GM12878 (cell line): ENCODE measurements at regions not wholly inside any gene's neighbourhood (a gene's known extent, or its start where the extent isn't known, plus 50 kb on each side); places are given as distances from the start of the nearest gene placed in this dataset.
"Not testable (repeated sequence)": the region's sequence is repeated elsewhere in the genome, so short reads cannot be mapped to it uniquely, and the experiment has no call there.

Experiments used
- BACH1 ChIP-seq: fragments of 450-650 bp; IDR thresholded peaks from 2 replicates; pipeline ENCODE4 v1.6.1; 2017; ENCODE audit warnings: mild to moderate bottlenecking, borderline replicate concordance
- EZH2 ChIP-seq: IDR thresholded peaks from 2 replicates; pipeline ENCODE4 v1.6.1; 2012; ENCODE audit warnings: low read depth, mild to moderate bottlenecking, control low read depth, inconsistent platforms, low read length, borderline replicate concordance; ENCODE audit not compliant: control insufficient read depth
- HDGF ChIP-seq: fragments of 450-650 bp; IDR thresholded peaks from 2 replicates; pipeline ENCODE4 v1.6.1; 2016; ENCODE audit warnings: antibody characterized with exemption
- NFXL1 ChIP-seq: fragments of 450-650 bp; IDR thresholded peaks from 2 replicates; pipeline ENCODE4 v1.6.1; 2017; ENCODE audit warnings: antibody characterized with exemption, mild to moderate bottlenecking, borderline replicate concordance
- POLR2AphosphoS5 ChIP-seq: IDR thresholded peaks from 2 replicates; pipeline ENCODE4 v1.6.1; 2011; ENCODE audit warnings: mild to moderate bottlenecking, low read length, inconsistent platforms
- RAD21 ChIP-seq: IDR thresholded peaks from 2 replicates; pipeline ENCODE4 v1.6.1; 2011; ENCODE audit warnings: mild to moderate bottlenecking, low read depth, low read length, moderate library complexity; ENCODE audit not compliant: insufficient read depth
- RFX5 ChIP-seq: IDR thresholded peaks from 2 replicates; pipeline ENCODE4 v1.6.1; 2011; ENCODE audit warnings: low read depth, low read length, improper control_type of control experiment
- SMC3 ChIP-seq: IDR thresholded peaks from 2 replicates; pipeline ENCODE4 v1.6.1; 2011; ENCODE audit warnings: low read length, improper control_type of control experiment, borderline replicate concordance
- SPI1 ChIP-seq: IDR thresholded peaks from 2 replicates; pipeline ENCODE4 v1.6.1; 2011; ENCODE audit warnings: low read depth, mild to moderate bottlenecking, low read length, moderate library complexity, borderline replicate concordance; ENCODE audit not compliant: insufficient read depth
- ZNF24 ChIP-seq: fragments of 450-650 bp; IDR thresholded peaks from 2 replicates; pipeline ENCODE4 v1.6.1; 2017; ENCODE audit warnings: antibody characterized with exemption, mild to moderate bottlenecking
- ZNF274 ChIP-seq: IDR thresholded peaks from one replicate; pipeline ENCODE4 v1.8.0; 2011; ENCODE audit not compliant: insufficient read length, insufficient read depth
- TF ChIP-seq, protein P1 (sequence below): IDR thresholded peaks from 2 replicates; pipeline ENCODE4 v1.6.1; 2012; ENCODE audit warnings: low read depth, low read length, improper control_type of control experiment
- TF ChIP-seq, protein P2 (sequence below), 3 experiments: IDR thresholded peaks in 2 of 3; conservative IDR thresholded peaks in 1 of 3; 2 replicates each; pipeline ENCODE4 v1.5.1; 2011; ENCODE audit warnings: low read depth in 3 of 3, low read length in 3 of 3, mild to moderate bottlenecking in 3 of 3, control low read depth in 2 of 3, moderate library complexity in 2 of 3, inconsistent platforms in 1 of 3, mixed read lengths in 1 of 3; ENCODE audit not compliant: control insufficient read depth in 2 of 3, insufficient read depth in 1 of 3; ENCODE audit errors: extremely low read depth in 1 of 3
- TF ChIP-seq, protein P3 (sequence below): fragments of 450-650 bp; formaldehyde crosslinking; IDR thresholded peaks from 2 replicates; pipeline ENCODE4 v1.4.0; 2020; ENCODE audit warnings: mild to moderate bottlenecking, moderate library complexity

DNA sequence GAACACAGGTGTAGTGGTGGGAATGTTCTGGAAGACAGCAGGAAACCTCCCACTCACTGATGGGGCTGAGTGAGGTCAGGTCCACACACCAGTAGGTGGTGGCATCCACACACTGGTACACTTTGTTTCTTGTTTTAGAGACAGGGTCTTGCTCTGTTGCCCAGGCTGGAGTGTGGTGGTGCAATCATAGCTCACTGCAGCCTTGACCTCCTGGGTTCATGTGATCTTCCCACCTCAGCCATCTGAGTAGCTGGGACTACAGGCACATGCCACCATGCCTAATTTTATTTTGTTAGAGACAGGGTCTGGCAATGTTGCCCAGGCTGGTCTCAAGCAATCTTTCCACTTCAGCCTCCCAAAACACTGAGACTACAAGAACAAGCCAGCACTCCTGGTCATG is 140.9 kb downstream of the TBC1D2B start:
- not testable (repeated sequence) for TF ChIP-seq HDGF, POLR2AphosphoS5, ZNF24, RAD21, NFXL1, SPI1, EZH2, BACH1, RFX5, SMC3, ZNF274
- TF ChIP-seq, protein P1, sequence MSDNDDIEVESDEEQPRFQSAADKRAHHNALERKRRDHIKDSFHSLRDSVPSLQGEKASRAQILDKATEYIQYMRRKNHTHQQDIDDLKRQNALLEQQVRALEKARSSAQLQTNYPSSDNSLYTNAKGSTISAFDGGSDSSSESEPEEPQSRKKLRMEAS: not testable (repeated sequence)
- TF ChIP-seq, protein P2, sequence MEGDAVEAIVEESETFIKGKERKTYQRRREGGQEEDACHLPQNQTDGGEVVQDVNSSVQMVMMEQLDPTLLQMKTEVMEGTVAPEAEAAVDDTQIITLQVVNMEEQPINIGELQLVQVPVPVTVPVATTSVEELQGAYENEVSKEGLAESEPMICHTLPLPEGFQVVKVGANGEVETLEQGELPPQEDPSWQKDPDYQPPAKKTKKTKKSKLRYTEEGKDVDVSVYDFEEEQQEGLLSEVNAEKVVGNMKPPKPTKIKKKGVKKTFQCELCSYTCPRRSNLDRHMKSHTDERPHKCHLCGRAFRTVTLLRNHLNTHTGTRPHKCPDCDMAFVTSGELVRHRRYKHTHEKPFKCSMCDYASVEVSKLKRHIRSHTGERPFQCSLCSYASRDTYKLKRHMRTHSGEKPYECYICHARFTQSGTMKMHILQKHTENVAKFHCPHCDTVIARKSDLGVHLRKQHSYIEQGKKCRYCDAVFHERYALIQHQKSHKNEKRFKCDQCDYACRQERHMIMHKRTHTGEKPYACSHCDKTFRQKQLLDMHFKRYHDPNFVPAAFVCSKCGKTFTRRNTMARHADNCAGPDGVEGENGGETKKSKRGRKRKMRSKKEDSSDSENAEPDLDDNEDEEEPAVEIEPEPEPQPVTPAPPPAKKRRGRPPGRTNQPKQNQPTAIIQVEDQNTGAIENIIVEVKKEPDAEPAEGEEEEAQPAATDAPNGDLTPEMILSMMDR (IDR thresholded peaks at IDR 0.05 in 2 of 3, conservative IDR thresholded peaks at IDR 0.05 in 1 of 3; ENCODE audit: control insufficient read depth in 2 of 3, extremely low read depth in 1 of 3, insufficient read depth in 1 of 3, low read depth in 3 of 3, low read length in 3 of 3): not testable (repeated sequence)
- TF ChIP-seq, protein P3, sequence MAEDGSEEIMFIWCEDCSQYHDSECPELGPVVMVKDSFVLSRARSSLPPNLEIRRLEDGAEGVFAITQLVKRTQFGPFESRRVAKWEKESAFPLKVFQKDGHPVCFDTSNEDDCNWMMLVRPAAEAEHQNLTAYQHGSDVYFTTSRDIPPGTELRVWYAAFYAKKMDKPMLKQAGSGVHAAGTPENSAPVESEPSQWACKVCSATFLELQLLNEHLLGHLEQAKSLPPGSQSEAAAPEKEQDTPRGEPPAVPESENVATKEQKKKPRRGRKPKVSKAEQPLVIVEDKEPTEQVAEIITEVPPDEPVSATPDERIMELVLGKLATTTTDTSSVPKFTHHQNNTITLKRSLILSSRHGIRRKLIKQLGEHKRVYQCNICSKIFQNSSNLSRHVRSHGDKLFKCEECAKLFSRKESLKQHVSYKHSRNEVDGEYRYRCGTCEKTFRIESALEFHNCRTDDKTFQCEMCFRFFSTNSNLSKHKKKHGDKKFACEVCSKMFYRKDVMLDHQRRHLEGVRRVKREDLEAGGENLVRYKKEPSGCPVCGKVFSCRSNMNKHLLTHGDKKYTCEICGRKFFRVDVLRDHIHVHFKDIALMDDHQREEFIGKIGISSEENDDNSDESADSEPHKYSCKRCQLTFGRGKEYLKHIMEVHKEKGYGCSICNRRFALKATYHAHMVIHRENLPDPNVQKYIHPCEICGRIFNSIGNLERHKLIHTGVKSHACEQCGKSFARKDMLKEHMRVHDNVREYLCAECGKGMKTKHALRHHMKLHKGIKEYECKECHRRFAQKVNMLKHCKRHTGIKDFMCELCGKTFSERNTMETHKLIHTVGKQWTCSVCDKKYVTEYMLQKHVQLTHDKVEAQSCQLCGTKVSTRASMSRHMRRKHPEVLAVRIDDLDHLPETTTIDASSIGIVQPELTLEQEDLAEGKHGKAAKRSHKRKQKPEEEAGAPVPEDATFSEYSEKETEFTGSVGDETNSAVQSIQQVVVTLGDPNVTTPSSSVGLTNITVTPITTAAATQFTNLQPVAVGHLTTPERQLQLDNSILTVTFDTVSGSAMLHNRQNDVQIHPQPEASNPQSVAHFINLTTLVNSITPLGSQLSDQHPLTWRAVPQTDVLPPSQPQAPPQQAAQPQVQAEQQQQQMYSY (CRISPR knock-in tag): not testable (repeated sequence)
